CD1c-positive myeloid dendritic cell (primary cell): ENCODE measurements at regions not wholly inside any gene's neighbourhood (a gene's known extent, or its start where the extent isn't known, plus 50 kb on each side); places are given as distances from the start of the nearest gene placed in this dataset.

ENCODE experiments used
- DNase-seq: peaks from one replicate; pipeline ENCODE4 v3.0.0-alpha.2; 2016; ENCODE audit errors: extremely low spot score

DNA sequence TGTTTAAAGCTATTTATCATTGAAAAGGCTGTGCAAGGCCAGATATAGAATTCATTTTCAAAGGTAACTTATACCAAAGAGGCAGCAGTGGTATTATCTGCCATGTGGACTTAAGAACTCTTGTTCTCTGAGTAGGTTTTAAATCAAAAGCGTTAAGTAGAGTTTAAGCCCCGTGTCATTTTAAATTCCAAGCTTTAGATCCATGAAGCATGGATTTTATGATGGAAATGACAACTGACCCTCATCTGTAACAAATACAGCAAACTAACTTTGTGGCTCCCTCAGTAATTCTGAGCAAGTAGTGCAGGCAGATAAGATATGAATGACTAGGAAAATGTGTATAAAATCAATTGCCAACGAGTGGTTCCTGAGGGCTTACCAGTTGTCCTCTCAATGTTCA lies 247.0 kb downstream of the WDR11 start:
- no peak for DNase-seq

- no peak for DNase-seq
Observed at GRCh38 chr10:121098751-121099150, 247.6 kb downstream of the WDR11 start.

GRCh38 chr10:121099181-121099580 lies 248.0 kb downstream of the WDR11 start:
- DNase-seq: no peak

DNA sequence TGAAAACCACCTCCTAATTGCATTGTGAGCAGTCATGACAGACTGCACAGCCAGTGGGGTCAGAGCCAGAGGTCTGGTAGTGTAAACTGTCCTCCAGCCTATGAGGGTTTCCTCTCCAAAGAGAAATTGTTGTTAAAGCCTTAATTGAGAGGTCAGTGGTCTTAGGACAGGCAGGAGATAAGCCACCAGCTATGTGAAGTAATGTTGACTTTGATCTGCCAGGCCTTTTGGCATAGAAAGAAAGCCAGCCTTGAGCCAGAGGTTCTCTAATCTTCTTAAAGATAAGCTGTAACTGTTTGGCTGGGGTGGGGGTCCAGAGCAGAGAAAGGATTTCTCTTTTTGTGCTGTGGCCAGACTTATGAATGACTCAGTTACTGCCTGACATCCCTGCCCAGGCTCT lies 248.4 kb downstream of the WDR11 start:
- DNase-seq: no peak

DNA sequence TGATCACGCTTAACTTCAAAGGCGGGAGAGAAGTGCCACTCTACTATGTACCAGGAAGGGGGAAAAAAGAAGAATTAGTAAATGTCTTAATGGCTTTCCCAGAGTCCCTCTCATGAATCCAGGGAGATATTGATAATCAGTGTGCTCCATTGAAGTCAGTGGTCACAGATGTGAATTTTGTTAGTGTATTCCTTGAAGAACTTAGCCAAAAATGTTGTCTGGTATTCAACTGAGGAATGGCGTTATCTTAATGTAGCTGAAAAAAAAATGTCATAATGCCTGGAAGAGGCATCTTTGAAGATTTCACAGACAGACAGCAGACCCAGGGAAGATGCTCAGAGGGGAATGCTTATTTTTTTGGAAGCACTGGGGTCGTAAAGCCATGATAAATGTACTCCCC lies 250.4 kb downstream of the WDR11 start:
- DNase-seq: no peak

DNA sequence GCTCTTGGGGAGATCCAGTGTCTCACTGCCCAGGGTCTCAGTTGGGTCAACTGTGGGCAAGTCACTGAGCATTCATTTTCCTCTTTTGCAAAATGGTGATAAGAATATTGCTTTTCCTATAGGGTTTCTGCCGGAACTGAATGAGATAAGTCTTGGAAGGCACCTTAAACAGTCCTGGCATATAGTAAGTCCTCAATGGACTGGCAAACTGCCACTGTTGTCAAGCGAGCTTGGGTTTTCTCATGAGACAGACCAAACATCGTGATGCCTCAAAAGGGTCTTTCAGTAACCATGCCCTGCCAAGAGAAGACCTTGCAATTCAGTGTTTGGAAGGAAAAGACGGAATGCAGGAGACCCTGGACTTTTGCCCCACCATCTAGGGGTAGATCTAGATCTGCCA lies 251.5 kb downstream of the WDR11 start:
- no peak for DNase-seq

DNA sequence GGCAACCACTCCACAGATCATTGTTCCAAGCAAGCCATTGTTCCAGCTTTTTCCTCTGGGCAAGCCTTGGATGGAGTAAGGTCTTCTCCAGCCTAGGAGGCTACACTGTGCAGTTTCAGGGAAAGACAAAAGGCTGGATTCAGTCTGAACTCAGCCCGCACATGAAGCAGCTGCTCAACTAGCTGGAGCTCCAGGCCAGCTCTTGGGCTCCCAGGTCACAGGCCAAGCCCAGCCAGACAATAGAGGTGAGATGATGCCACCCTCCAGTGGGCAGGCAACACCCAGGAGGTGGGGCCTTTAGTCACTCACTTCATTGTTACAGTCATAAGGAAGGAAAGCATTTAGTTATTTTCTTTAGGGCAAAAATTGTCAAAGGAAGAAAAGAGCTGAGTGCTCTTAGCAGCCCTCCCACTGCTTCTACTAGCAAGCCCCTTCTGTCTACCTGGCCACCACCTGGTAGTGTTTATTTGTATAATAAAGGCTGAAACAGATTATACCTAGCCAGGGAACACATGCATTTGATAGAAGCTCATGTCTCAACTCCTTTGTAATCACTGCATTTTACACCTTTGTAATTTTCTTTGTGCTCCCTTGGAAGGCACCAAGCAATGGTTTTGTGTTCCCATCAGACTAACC lies 253.4 kb downstream of the WDR11 start:
- no peak for DNase-seq

GRCh38 chr10:121106611-121107010 lies 255.4 kb downstream of the WDR11 start:
- DNase-seq: no peak

- no peak for DNase-seq
Observed at GRCh38 chr10:121108051-121108450, 256.9 kb downstream of the WDR11 start.

DNA sequence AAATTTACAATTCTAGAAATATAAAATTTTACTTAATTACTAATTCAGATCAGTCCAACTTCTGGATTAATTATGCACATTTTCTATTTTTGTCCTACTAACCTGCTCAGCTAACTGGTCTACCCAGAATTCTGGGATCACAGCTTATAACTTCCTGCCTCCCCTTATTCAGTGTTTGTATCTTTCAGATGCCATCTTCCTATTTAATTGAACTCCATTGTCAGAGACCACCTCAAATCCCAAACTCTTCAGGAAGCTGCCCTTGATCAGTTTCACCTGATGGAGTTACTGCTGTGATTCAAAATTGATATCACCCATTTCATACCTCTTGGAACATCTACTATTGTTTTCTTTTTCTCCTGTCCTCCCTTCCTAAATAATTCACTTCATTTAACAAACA lies 259.2 kb downstream of the WDR11 start:
- no peak for DNase-seq

- DNase-seq: no peak
Observed at GRCh38 chr10:121112136-121112535, 261.0 kb downstream of the WDR11 start.

- DNase-seq: no peak
Observed at GRCh38 chr10:121112579-121113384, 261.6 kb downstream of the WDR11 start.

DNA sequence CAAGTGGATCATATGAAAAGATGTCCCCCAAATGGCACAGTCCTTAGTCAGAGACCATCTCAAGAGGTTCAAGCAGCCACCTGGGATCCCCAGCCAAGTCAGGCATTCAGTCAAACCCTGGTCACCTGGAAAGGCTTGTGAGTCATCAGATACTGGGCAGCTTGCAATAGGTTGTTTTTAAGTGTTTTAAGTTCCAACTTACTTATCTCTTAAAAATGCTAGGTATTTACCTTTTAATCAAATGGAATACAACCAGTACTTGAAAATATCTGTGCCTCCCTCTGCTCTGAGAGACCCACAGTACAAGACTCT lies 262.2 kb downstream of the WDR11 start:
- no peak for DNase-seq

DNA sequence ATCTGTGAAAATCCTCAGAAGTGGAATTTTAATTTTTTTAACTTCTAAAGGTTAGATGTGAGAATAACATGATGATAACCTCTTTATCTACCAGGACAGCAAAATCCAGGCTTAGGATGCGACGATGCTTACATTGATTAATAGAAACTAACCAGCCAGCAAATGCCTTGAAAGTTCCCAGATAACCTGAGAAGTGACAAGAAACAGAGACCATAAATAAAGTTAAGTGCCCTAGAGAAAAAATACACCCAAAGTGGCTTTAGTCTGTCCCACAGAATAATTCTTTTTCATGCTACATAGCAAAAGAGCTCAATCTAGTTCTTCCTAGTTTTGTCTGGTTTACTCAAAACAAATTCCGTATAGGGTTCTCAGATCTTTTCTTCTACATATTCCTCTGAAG lies 262.7 kb downstream of the WDR11 start:
- DNase-seq: no peak

- DNase-seq: no peak
Observed at GRCh38 chr10:121115154-121115553, 264.0 kb downstream of the WDR11 start.

- no peak for DNase-seq
Observed at GRCh38 chr10:121121462-121121861, 270.3 kb downstream of the WDR11 start.

DNA sequence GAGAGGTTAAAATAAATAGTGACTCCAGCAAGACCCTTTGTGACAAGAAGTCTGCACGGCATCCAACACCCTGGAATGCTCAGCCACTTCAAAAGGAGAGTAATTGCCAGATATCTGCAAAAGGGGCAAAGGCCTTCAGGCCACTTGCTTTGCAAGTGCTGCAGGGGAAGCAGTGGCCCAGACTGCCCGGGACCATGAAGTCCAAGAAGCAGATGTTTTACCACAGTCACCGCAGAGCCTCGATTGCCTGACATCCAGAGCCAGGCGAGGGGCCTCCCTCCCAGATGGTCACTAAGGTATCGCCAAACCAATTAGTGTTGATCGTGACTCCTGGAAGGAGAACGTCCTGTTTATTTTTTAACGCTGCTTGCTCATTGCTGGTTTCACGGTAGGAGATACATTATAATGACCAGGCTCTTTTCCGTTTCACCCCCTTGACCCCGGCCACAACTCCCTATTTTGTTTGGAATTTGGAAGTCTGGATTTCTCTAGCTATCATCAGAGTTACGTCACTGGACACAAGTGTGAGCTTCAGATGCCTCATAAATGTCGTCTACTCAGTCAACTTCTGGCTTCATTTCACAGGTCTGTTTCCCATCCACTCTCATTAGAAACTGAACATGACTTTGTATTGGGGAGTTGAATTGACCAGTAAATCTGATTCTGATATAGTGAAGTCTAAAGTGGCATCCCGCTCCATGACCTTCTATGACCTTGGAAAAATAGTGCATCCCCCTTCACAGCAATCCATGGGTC lies 276.2 kb downstream of the WDR11 start:
- no peak for DNase-seq

DNA sequence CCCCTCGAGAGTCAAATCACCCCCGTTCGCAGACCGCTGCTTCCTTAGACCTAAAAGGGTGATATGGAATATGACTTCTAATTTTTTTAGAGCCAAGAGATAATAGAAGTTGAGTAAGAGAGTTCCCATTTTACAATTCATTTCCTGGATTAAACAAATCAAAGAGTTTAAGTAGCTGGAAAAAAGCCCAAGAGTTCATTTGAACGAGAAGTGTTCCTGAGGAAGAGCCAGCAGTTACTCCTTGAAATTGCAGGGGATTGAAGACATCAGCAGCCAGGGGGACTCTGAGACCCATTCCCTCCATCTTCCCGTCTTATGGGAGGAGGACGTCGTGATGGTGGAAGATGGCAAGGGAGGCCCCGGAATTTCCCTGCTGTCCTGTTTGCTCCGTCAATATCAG lies 277.0 kb downstream of the WDR11 start:
- DNase-seq: no peak

GRCh38 chr10:121129266-121129665 lies 278.1 kb downstream of the WDR11 start:
- no peak for DNase-seq

DNA sequence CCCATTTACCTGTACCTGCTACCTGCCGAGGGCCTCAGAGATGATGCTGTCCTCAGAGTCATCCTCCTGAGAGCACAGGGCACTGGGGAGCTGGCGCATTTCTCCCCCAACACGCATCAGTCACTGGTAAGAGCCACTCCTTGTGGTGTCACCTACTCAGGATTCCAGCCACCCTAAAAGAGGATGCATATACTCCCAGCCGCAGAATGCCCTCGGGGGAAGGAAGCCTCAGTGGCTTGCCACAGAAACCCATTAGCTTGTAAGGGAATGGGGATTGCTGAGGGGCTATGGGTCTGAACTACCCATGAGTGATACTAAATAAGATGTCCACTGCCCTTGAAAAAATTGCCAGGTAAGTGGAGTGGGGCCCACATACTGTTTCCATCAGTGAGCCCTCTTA lies 279.2 kb downstream of the WDR11 start:
- DNase-seq: no peak

DNA sequence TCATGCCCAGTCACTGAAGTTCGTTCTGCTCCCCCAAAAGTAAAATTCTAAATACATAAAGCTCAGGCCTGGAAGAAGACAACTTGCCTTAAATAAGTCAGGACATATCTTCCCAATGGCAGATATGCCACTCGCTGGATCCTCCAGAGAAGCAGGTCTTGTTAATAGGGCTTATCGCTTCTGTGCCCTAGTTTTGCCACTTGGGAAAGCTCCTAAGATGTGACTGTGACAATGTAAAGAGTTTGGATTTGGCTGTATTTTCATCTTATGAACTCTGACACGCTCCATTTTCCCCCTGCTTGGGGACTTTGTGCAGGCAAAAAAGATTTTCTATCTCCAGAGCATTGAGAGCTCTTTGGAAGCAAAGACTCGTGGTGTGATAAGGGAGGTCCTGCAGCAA lies 279.9 kb downstream of the WDR11 start:
- DNase-seq: no peak

- DNase-seq: no peak
Observed at GRCh38 chr10:121131426-121132265, 280.5 kb downstream of the WDR11 start.
